OCI-LY3 (cell line): ENCODE measurements at regions not wholly inside any gene's neighbourhood (a gene's known extent, or its start where the extent isn't known, plus 50 kb on each side); places are given as distances from the start of the nearest gene placed in this dataset.

ENCODE experiments used
- CTCF ChIP-seq: fragments of 200-600, 300-600 bp; sonication (generic); IDR thresholded peaks from 2 replicates; pipeline ENCODE4 v1.5.1; 2014; ENCODE audit warnings: antibody characterized with exemption, low read length, low read depth
- EZH2phosphoT487 ChIP-seq: fragments of 200-600 bp; shearing (Covaris generic); IDR thresholded peaks from 2 replicates; pipeline ENCODE4 v1.6.1; 2018; ENCODE audit warnings: antibody characterized with exemption, mixed run types, low read depth

GRCh38 chrY:8652445-8652844 is 684.8 kb upstream of the TSPY4 start:
- TF ChIP-seq CTCF (no peak), EZH2phosphoT487 (no peak)
